SK-N-MC (cell line): ENCODE measurements at regions not wholly inside any gene's neighbourhood (a gene's known extent, or its start where the extent isn't known, plus 50 kb on each side); places are given as distances from the start of the nearest gene placed in this dataset.

Source experiments
- EZH2 ChIP-seq: fragments of 200-600 bp; sonication (generic); IDR thresholded peaks from one replicate; pipeline ENCODE4 v1.6.1; 2017; ENCODE audit warnings: antibody characterized with exemption
- FOXP2 ChIP-seq: optimal IDR thresholded peaks from 2 replicates; pipeline ENCODE3; 2011; ENCODE audit warnings: mild to moderate bottlenecking, moderate library complexity; ENCODE audit not compliant: insufficient read depth; ENCODE audit errors: extremely low read length, control extremely low read depth
- POLR2AphosphoS5 ChIP-seq: IDR thresholded peaks from 2 replicates; pipeline ENCODE4 v1.6.1; 2012; ENCODE audit warnings: mild to moderate bottlenecking, low read depth, low read length, borderline replicate concordance

DNA sequence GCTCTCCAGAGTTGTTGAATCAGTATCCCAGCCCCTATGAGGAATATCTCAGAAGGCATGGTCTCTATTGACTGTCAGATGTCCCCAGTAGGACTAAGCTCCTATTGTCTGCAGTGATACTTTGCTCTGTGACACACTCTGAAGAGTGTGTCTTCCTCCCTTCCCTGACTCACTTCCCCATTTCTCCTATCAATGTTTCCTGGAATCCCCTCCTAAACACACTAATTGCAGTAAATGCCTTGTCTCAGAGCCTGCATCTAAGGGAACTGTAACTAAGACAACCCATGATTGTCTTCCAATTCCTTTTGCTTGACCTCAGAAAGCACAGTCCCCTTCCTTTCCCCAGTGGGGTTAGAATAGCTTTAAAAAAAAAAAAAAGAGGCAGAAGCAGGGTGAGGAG lies 397.3 kb upstream of the PROK2 start:
- TF ChIP-seq POLR2AphosphoS5 (no peak), EZH2 (no peak), FOXP2 (no peak)
